GM18498 (cell line): ENCODE measurements at regions not wholly inside any gene's neighbourhood (a gene's known extent, or its start where the extent isn't known, plus 50 kb on each side); places are given as distances from the start of the nearest gene placed in this dataset.
"Not testable (repeated sequence)": the region's sequence is repeated elsewhere in the genome, so short reads cannot be mapped to it uniquely, and the experiment has no call there.

Source experiments
- ATAC-seq: cut with Tn5 transposase; IDR thresholded peaks from one replicate; pipeline ENCODE4 v1.9.1; 2021; ENCODE audit warnings: mild to moderate bottlenecking, moderate library complexity; ENCODE audit not compliant: unreplicated experiment

GRCh38 chr21:15422783-15423182, 307.0 kb upstream of the USP25 start:
- ATAC-seq, result no peak

DNA sequence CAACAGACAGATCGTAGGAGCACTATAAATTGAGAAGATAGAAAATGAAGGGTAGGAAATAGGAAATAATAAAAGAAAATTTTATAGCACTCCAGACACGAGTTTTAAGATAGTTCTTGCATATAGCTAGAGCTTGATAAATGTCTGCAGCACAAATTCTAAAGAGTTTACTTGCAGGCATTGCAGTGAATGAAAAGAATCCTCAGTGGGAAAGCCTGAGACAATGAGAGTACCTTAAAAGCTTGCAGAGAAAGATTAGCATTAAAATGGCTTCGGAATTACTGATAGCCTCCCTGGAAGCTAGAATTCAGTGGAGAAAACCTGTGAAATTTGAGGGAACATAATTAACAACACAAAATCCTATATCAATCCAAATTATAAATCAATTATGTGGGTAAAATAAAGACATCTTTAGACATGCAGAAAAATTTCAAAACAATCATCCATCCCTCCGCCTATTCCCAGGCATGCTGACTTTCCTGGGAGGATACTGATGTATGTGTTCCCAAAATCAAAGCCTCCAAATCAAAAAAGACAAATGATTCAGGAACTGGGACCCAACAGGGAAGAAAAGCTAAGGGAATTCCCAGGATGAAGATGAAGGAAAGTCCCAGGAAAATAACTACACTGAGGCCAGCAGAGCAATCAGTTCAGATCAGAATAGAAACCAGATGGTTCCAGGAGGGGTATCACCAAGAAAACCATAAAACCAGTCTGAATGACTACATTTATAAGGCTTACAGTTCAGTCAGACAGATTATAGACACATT, 305.9 kb upstream of the USP25 start:
- no peak for ATAC-seq

- no peak for ATAC-seq
Measured at GRCh38 chr21:15425049-15425448, 304.7 kb upstream of the USP25 start.

DNA sequence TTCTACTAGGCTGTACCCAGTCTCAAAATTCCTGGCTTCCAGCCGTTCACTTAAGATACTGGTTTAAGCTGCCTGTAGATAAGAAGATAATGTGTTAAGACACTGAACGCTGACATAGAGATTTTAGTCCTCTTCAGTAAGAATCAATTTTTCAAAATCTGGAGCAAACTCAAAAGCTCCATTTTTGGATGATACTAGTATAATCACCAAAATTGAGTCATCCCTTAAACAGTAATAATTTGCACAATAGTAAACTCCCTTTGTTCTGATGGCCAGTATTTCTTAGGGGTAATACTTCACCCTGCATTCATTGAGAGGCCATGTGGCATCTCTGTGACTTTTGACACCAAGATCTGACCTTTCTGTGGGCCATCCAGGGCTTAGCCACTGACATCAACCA, 299.8 kb upstream of the USP25 start:
- ATAC-seq, result no peak

GRCh38 chr21:15430577-15430976, 299.2 kb upstream of the USP25 start:
- no peak for ATAC-seq

GRCh38 chr21:15431053-15431452, 298.7 kb upstream of the USP25 start:
- no peak for ATAC-seq

- ATAC-seq, result no peak
Measured at GRCh38 chr21:15433091-15433490, 296.7 kb upstream of the USP25 start.

GRCh38 chr21:15434163-15434905, 295.4 kb upstream of the USP25 start:
- ATAC-seq, result no peak

DNA sequence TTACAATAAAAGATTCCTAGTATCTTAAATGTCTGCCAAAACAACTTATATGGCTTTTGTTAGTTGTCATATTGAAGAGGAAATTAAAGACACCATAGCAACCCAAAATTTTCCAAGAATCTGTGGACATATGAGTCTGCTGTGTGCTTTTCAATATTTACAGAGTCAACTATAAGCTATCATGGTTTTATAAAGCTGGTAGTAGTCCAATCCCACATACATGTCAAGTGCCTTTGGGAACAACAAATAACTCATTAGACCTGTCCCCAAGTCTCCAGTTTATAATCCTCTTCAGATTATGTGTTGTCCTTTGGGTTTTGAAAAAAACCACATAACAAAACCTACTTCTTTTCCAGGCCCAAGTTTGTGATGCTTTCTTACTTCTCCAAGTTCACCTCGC, 293.8 kb upstream of the USP25 start:
- ATAC-seq, result no peak

DNA sequence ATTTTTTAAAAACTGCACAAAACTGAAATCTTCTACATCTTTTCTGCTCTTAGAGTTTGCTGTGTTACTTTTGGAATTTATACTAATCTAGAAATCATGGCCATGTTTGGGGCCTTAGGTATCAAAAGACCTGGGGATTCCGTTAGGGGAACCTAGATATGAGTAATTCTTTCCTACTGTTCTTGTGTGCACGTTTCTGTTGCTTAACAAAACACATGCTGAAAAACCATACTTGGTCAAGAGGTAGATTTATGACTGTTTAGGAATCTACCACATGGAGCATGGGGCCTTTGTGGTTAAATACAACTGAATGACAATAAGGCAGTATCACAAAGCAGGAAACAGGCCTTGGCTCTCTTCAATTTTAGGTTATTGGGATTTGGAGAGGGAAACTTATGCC, 291.9 kb upstream of the USP25 start:
- ATAC-seq, result peak; percentile 64

DNA sequence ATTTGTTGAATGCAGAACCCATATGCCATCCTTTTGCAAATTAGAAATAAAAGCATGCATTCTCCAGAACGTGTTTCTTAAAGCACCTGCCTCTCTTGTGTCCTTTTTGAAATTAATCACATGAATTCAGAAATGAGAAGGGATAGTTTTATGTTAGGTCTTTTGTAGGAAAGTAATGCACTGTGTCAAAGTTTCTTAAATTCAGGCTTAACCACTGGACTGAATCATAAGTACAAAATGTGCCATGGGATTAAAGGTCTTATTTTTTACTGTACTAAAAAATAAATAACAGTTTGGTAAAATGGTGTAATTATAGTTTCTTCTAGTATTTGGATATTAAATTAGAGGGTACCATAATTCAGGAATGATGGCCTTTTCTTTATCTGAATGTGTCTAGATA, 290.1 kb upstream of the USP25 start:
- ATAC-seq, result no peak

- ATAC-seq, result no peak
Measured at GRCh38 chr21:15441060-15441493, 288.7 kb upstream of the USP25 start.

DNA sequence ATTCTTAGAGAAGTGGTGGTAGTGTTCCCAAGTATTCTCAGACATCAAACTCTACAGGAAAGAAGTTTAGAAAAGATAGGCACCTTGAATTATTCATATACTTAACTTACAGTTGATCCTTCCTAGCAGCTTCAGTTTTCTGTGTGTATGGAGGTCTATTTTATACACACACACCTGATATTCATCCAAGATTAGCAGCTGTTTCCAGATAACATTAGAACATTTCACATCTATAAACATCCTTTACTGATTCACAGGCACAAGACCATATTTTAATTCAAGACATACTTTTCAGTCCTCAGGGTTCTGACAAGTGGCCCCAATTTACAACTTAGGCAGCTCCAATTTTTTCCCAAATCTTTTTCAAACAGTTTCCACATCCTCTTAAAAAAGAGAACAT, 287.8 kb upstream of the USP25 start:
- ATAC-seq, result no peak

DNA sequence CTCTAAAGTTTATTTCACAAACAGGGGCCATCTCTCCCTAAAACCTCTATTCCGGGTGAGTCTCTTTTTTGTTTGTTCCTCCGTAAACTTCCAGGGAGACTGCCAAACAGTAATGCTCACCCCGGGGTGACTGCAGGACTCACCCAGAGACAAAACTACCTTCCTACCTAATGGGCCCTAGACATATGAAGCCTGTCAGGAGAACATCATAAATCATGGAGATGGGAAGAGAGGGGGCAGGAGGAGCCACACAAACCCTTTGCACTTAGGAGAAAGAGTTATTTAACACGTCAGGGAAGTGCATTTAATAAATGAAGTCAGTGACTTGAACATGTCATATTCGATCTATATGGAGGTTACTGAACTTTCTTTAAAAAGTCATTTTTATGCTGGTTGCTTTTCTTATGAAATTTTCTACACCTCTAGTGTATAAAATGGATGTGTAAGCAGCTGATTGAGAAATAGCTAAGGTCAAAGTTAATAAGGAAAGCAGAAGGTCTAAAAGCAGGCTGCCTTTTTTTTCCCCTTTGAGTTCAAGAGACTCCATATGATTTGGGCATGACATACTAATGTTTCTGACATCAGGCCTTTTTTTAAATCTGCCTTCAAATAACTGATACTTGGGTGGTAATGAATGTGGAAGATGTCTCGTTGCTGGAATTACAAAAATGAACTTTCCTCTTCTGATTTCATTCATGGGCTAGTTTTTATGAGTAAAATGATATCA, 286.9 kb upstream of the USP25 start:
- no peak for ATAC-seq

GRCh38 chr21:15443740-15444117, 286.1 kb upstream of the USP25 start:
- ATAC-seq, result no peak

- ATAC-seq, result no peak
Measured at GRCh38 chr21:15444118-15444960, 285.4 kb upstream of the USP25 start.

DNA sequence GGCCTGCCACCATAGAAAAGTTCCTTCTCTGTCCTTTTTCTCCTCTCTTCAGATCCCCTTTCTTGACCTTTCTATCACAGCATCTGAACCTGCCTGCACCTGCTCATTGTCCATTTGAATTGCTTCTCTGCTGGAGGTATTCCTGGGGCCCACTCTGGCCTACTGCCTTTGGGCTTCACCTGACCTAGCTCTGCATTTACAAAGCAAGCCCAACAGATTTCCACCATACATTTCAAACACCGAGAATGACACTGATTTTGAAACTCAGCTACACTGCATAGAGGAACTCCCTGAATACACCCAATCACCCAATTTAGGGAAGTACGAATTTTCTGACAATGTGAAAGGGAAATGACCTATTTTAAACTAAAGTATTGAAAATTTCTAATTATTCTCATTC, 284.5 kb upstream of the USP25 start:
- peak; percentile 75 for ATAC-seq

DNA sequence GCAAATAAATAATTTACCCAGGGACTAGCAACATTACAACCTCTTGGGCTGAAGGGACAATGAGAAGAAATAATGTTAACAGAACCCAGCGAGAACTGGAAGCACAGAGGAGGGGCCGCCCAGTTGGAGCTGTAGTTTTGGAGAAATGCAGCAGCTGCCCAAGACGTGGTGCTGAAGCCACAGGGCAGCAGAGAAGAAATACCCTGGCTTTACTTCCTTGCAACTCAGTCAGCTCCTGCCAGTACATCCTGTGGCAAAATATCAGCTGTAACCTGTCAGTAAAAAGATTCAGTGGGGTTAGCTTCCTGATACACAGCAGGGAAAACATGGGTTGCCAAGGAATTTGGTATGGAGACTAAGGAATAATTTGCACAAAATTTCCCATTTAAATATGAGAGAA, 283.6 kb upstream of the USP25 start:
- ATAC-seq, result no peak

GRCh38 chr21:15449556-15449955, 280.2 kb upstream of the USP25 start:
- no peak for ATAC-seq

DNA sequence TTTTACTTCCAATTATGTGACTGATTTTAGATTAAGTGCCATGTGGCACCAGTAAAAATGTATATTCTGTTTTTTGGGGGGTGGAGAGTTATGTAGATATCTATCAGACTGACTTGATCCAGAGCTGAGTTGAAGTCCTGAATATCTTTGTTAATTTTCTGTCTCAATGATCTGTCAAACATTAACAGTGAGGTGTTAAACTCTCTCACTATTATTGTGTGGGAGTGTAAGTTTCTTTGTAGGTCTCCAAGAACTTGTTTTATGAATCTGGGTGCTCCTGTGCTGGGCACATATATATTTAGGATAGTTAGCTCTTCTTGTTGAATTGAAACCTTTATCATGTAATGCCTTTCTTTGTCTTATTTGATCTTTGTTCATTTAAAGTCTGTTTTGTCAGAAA, 276.5 kb upstream of the USP25 start:
- no peak for ATAC-seq

GRCh38 chr21:15453785-15454184, 276.0 kb upstream of the USP25 start:
- ATAC-seq, result not testable (repeated sequence)
